Astrocyte of the spinal cord (primary cell): ENCODE measurements at regions not wholly inside any gene's neighbourhood (a gene's known extent, or its start where the extent isn't known, plus 50 kb on each side); places are given as distances from the start of the nearest gene placed in this dataset.

Experiments
- DNase-seq: peaks from one replicate; pipeline ENCODE4 v3.0.0; 2011; ENCODE audit warnings: low read depth, low spot score
- H3K4me3 ChIP-seq: 2 replicates; pipeline ENCODE4 v1.5.1; 2011; ENCODE audit warnings: low read depth, mild to moderate bottlenecking, low read length, moderate library complexity
- CTCF ChIP-seq: IDR thresholded peaks from 2 replicates; pipeline ENCODE4 v1.5.1; 2012; ENCODE audit warnings: low read depth, mild to moderate bottlenecking, low read length, inconsistent platforms
- in situ Hi-C: cut with HindIII; loops from 2 replicates; pipeline ENCODE4 v1.10.0; 2017; ENCODE audit warnings: low sequenced_read_pairs

DNA sequence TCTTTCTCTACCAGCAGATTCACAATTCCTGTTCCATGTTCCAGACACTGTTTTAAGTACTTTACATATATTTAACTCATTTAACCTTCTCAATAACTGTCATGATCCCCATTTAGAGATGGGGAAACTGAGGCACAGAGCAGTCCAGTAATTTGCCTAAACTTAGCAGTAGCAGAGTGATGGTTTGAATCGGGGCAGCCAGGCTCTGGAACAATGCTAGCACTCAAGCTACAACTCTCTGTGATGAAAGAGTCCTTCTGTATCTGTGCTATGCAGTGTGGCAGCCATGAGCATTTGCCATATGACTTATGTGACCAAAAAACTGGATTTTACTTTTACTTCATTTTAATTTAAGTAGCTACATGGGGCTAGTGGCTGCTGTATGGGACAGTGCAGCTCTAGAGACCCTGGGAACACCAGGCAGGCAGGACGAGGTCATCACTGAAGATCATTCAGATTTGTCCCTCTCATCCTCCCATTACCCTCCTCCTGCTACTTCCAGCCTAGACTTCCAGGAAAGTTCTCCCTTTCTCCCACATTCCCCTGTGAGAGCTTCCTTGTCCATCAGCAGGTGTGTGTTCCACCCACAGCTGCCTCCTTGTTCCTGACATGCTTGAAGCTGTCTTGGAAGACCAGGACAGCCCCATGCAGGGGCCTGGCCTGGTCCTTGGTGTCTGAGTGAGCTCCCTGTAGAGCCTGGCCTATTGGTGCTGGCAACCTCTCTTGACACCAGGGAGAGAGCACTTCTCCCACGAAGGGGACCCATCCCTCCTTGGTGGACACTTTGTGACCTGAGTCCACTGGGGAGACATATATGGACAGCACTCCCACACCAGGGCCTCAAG is 157.0 kb downstream of the MRPL14 start:
- TF ChIP-seq CTCF, result no peak
- in situ Hi-C loops, result no loop called here
- DNase-seq, result no peak
- H3K4me3 ChIP-seq, result no peak overlapping the region

- in situ Hi-C loops, result no loop called here
- DNase-seq, result no peak
- H3K4me3 ChIP-seq, result no peak overlapping the region
- no peak for TF ChIP-seq CTCF
Observed at GRCh38 chr6:43969158-43969981, 157.9 kb downstream of the MRPL14 start.

GRCh38 chr6:43968110-43968965 is 158.9 kb downstream of the MRPL14 start:
- in situ Hi-C loops, result no loop called here

DNA sequence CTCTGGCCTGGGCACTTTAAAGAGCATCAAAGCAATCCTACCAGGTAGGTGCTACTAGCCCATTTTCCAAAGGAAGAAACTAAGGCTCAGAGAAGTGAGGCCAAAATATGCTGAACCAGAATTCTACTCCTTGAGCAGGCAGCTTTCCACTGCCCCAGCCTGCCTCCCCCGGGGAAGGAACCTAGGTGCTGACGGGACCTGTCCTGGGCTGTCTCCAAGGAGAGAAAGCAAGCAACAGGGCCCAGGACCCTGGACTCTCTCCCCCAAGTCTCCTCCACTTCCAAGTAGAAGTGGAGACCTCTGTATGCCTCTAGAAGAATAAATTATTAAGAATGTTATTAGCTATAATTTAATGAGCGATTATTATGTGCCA is 159.5 kb downstream of the MRPL14 start:
- DNase-seq, result no peak
- no peak for TF ChIP-seq CTCF
- in situ Hi-C loops, result no loop called here
- no peak overlapping the region for H3K4me3 ChIP-seq

More at GRCh38 chr6:43968110-43968965, 158.9 kb downstream of the MRPL14 start:
- DNase-seq, result no peak
- TF ChIP-seq CTCF, result no peak
- H3K4me3 ChIP-seq, result no peak overlapping the region

GRCh38 chr6:43966853-43967718 is 160.2 kb downstream of the MRPL14 start:
- TF ChIP-seq CTCF, result no peak

GRCh38 chr6:43966374-43966658 is 160.9 kb downstream of the MRPL14 start:
- no peak for TF ChIP-seq CTCF
- DNase-seq, result no peak
- no peak overlapping the region for H3K4me3 ChIP-seq
- in situ Hi-C loops, result no loop called here

More at GRCh38 chr6:43966853-43967718, 160.2 kb downstream of the MRPL14 start:
- DNase-seq, result no peak
- in situ Hi-C loops, result no loop called here
- H3K4me3 ChIP-seq, result no peak overlapping the region
